Tibial nerve (tissue), 4 donors: ENCODE measurements at regions not wholly inside any gene's neighbourhood (a gene's known extent, or its start where the extent isn't known, plus 50 kb on each side); places are given as distances from the start of the nearest gene placed in this dataset.
A peak's percentile ranks its signal among the peaks of the same experiment; 100 is the strongest.

Source experiments
- DNase-seq, 2 donors: peaks; one replicate each; pipeline ENCODE4 v3.0.0-alpha.2; 2019; ENCODE audit warnings: low spot score in 2 of 2
- H3K27ac ChIP-seq, 4 donors: fragments of 200-600 bp; sonication (generic) in 3 of 4; one replicate each; pipeline ENCODE4 v1.5.1; 2017 to 2019; ENCODE audit warnings: mild to moderate bottlenecking in 1 of 4
- H3K27me3 ChIP-seq, 2 donors: fragments of 200-600 bp; sonication (generic) in 1 of 2; one replicate each; pipeline versions ENCODE4 v1.5.1 to v1.6.0; 2017 to 2019
- H3K36me3 ChIP-seq, 3 donors: fragments of 200-600 bp; sonication (generic); one replicate each; pipeline ENCODE4 v1.5.1; 2018 to 2019
- H3K4me1 ChIP-seq, 4 donors: fragments of 200-600 bp; sonication (generic) in 3 of 4; one replicate each; pipeline ENCODE4 v1.5.1; 2017 to 2019
- H3K4me3 ChIP-seq, 4 donors: fragments of 200-600 bp; sonication (generic) in 3 of 4; one replicate each; pipeline ENCODE4 v1.5.1; 2017 to 2019; ENCODE audit warnings: mild to moderate bottlenecking in 1 of 4, moderate library complexity in 1 of 4
- H3K9me3 ChIP-seq, 4 donors: fragments of 200-600 bp; sonication (generic) in 3 of 4; one replicate each; pipeline ENCODE4 v1.5.1; 2017 to 2019
- EP300 ChIP-seq, 2 donors: sonication (generic); formaldehyde crosslinking; IDR thresholded peaks; one replicate each; pipeline ENCODE4 v1.6.1; 2017; ENCODE audit warnings: antibody characterized with exemption in 2 of 2, mild to moderate bottlenecking in 1 of 2
- POLR2A ChIP-seq, 2 donors: fragments of 450-650 bp; IDR thresholded peaks; one replicate each; pipeline ENCODE4 v1.6.1; 2017; ENCODE audit warnings: antibody characterized with exemption in 2 of 2, mild to moderate bottlenecking in 2 of 2, moderate library complexity in 2 of 2
- WGBS, 2 donors: methylation state at CpG; one replicate each; pipeline ENCODE4 v1.1.5; 2018; 5-methylcytosine and 5-hydroxymethylcytosine counted together
- TF ChIP-seq, protein P1 (sequence below), 5 experiments: fragments of 200-600 bp in 3 of 5; fragments of 450-650 bp in 2 of 5; sonication (generic) in 3 of 5; IDR thresholded peaks; one replicate each; pipeline ENCODE4 v1.5.1; 2016 to 2019; ENCODE audit warnings: antibody characterized with exemption in 5 of 5, mild to moderate bottlenecking in 3 of 5, moderate library complexity in 2 of 5

DNA sequence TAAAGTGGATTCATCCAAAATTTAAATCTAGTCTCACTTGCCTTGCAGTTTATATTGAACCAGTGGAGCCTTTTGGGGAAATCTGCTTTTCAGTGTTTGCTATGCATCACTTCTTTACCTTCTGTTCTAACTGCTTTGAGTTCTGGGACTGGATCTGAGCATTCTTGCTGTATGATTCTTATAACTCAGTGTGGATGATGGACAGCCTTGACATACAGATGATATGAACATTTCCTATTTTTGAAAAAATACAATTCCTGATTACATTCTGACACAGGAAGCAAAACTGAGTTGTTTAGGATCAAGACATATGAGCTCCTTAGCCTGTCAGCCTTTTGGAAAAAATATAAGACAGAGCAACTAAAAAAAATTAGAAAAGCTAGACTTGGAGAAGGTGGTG, 115.2 kb downstream of the DISP1 start:
- Histone ChIP-seq H3K4me1 (peaks cover 0 to 56% (median 6%) of the 10 kb centered on the region in 4 donors), H3K27ac (no peak overlapping the region), H3K27me3 (no peaks in the 10 kb centered on the region), H3K4me3 (peak overlapping the region in 1 of 4 donors; percentile 38), H3K36me3 (no peaks in the 10 kb centered on the region), H3K9me3 (no peaks in the 10 kb centered on the region)
- TF ChIP-seq POLR2A (IDR thresholded peaks at IDR 0.05) (no peak), EP300 (IDR thresholded peaks at IDR 0.05) (no peak)
- TF ChIP-seq, protein P1, sequence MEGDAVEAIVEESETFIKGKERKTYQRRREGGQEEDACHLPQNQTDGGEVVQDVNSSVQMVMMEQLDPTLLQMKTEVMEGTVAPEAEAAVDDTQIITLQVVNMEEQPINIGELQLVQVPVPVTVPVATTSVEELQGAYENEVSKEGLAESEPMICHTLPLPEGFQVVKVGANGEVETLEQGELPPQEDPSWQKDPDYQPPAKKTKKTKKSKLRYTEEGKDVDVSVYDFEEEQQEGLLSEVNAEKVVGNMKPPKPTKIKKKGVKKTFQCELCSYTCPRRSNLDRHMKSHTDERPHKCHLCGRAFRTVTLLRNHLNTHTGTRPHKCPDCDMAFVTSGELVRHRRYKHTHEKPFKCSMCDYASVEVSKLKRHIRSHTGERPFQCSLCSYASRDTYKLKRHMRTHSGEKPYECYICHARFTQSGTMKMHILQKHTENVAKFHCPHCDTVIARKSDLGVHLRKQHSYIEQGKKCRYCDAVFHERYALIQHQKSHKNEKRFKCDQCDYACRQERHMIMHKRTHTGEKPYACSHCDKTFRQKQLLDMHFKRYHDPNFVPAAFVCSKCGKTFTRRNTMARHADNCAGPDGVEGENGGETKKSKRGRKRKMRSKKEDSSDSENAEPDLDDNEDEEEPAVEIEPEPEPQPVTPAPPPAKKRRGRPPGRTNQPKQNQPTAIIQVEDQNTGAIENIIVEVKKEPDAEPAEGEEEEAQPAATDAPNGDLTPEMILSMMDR (IDR thresholded peaks at IDR 0.05): no peak
- no peak for DNase-seq

DNA sequence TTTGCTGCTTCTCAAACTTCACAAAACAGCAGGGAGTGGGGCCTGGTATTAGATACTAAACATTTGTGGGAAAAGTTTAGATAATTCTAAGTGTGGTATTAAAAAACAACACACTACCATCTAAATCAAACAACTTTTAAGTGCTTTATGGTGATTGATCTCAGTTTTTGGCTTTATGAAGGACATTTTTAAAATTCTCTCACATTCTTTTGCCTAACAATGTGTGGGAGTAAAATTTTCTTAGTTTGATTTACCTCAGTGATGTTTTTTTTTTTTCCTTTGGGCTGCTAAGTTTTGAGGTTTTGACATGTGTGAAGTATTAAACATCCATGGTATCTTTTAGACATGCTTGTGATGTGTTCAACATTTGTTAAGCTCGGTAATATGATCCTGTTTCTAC, 116.2 kb downstream of the DISP1 start:
- H3K36me3 ChIP-seq: no peaks in the 10 kb centered on the region
- no peaks in the 10 kb centered on the region for H3K27me3 ChIP-seq
- H3K4me3 ChIP-seq: no peak overlapping the region
- TF ChIP-seq, protein P1 (IDR thresholded peaks at IDR 0.05): no peak
- no peak for TF ChIP-seq EP300 (IDR thresholded peaks at IDR 0.05)
- no peak for TF ChIP-seq POLR2A (IDR thresholded peaks at IDR 0.05)
- peak overlapping the region in 1 of 4 donors; percentile 9 for H3K27ac ChIP-seq
- peaks cover 0 to 56% (median 6%) of the 10 kb centered on the region in 4 donors for H3K4me1 ChIP-seq
- WGBS, 2 donors: 58 to 59% methylated on average over 1 of the region's 1 CpG
- H3K9me3 ChIP-seq: no peaks in the 10 kb centered on the region
- DNase-seq: no peak

- no peak for DNase-seq
- Histone ChIP-seq H3K36me3 (no peaks in the 10 kb centered on the region), H3K27ac (no peak overlapping the region)
Measured at GRCh38 chr1:222933273-222933672, 118.4 kb downstream of the DISP1 start.

GRCh38 chr1:222935239-222935900, 120.5 kb downstream of the DISP1 start:
- 96 to 97% methylated on average over 3 of the region's 3 CpGs for WGBS, 2 donors
- no peaks in the 10 kb centered on the region for H3K27me3 ChIP-seq
- no peak overlapping the region for H3K27ac ChIP-seq
- no peaks in the 10 kb centered on the region for H3K36me3 ChIP-seq
- H3K4me3 ChIP-seq: no peak overlapping the region
- peaks cover 0 to 26% (median 0%) of the 10 kb centered on the region in 4 donors for H3K4me1 ChIP-seq
- no peak for DNase-seq
- TF ChIP-seq, protein P1 (IDR thresholded peaks at IDR 0.05): no peak
- TF ChIP-seq EP300 (IDR thresholded peaks at IDR 0.05) (no peak), POLR2A (IDR thresholded peaks at IDR 0.05) (no peak)
- no peaks in the 10 kb centered on the region for H3K9me3 ChIP-seq

More at GRCh38 chr1:222933273-222933672, 118.4 kb downstream of the DISP1 start:
- Histone ChIP-seq H3K4me3 (no peak overlapping the region), H3K9me3 (no peaks in the 10 kb centered on the region), H3K27me3 (no peaks in the 10 kb centered on the region), H3K4me1 (peaks cover 0 to 37% (median 2%) of the 10 kb centered on the region in 4 donors)
- TF ChIP-seq EP300 (IDR thresholded peaks at IDR 0.05) (no peak), POLR2A (IDR thresholded peaks at IDR 0.05) (no peak)
- TF ChIP-seq, protein P1 (IDR thresholded peaks at IDR 0.05): no peak
- 92 to 95% methylated on average over 2 of the region's 2 CpGs for WGBS, 2 donors

GRCh38 chr1:222936042-222936441, 121.2 kb downstream of the DISP1 start:
- 96% methylated on average over 2 of the region's 2 CpGs for WGBS, 2 donors
- no peak for TF ChIP-seq POLR2A (IDR thresholded peaks at IDR 0.05)
- no peak for TF ChIP-seq EP300 (IDR thresholded peaks at IDR 0.05)
- TF ChIP-seq, protein P1 (IDR thresholded peaks at IDR 0.05): no peak
- Histone ChIP-seq H3K4me1 (peaks cover 0 to 27% (median 0%) of the 10 kb centered on the region in 4 donors), H3K9me3 (no peaks in the 10 kb centered on the region), H3K27me3 (no peaks in the 10 kb centered on the region), H3K4me3 (no peak overlapping the region), H3K27ac (no peak overlapping the region), H3K36me3 (no peaks in the 10 kb centered on the region)
- no peak for DNase-seq
